Hepatocyte (in vitro differentiated cells): ENCODE measurements at regions not wholly inside any gene's neighbourhood (a gene's known extent, or its start where the extent isn't known, plus 50 kb on each side); places are given as distances from the start of the nearest gene placed in this dataset.

ENCODE experiments used
- CTCF ChIP-seq: fragments of 200-600 bp; sonication (generic); IDR thresholded peaks from 2 replicates; pipeline ENCODE4 v1.5.1; 2016; ENCODE audit warnings: antibody characterized with exemption, mild to moderate bottlenecking; ENCODE audit not compliant: poor library complexity
- EZH2 ChIP-seq: fragments of 200-600 bp; sonication (generic); IDR thresholded peaks from 2 replicates; pipeline ENCODE4 v1.6.1; 2016; ENCODE audit warnings: antibody characterized with exemption, mild to moderate bottlenecking, borderline replicate concordance

GRCh38 chr3:5358911-5359310 lies 171.4 kb downstream of the EDEM1 start:
- TF ChIP-seq CTCF (no peak), EZH2 (no peak)
